T-helper 1 cell (primary cell): ENCODE measurements at regions not wholly inside any gene's neighbourhood (a gene's known extent, or its start where the extent isn't known, plus 50 kb on each side); places are given as distances from the start of the nearest gene placed in this dataset.

Experiments
- DNase-seq, 5 donors: peaks; one replicate each; pipeline ENCODE4 v3.0.0-alpha.2; 2012 to 2020

GRCh38 chr5:73338256-73339050 lies 110.1 kb downstream of the FOXD1 start:
- DNase-seq = no peak

DNA sequence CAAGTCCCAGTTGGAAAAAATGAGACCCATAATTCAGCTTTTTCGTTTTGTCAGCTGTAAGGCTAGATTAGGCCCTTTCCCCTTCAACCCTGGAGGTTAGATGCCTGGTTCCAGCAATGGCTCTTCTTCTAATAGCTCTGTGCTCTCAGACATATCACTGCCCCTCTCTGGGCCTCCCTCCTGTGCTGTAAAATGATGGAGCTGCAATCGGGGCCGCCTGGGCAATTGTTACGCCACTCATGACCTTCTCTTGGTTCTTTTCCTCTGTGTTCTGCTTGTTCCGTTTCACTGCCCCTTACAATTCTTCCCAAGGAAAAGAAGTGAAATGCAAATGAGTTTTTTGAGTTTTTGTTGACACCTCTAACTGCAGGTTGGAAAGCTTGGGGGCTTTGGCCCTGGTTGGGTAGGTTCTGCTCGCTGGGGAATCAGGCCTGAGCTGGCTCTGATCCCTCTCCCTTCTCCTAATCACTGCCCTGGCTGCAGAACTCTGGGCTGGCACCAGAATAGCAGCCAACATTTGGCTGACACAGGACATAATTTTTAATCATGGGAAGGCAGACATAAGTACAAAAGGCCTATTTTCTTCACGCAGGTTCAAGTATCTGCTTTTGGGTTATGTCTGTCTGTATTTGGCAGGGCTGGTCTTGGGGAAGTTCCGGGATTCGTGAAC lies 110.9 kb downstream of the FOXD1 start:
- DNase-seq = no peak

DNA sequence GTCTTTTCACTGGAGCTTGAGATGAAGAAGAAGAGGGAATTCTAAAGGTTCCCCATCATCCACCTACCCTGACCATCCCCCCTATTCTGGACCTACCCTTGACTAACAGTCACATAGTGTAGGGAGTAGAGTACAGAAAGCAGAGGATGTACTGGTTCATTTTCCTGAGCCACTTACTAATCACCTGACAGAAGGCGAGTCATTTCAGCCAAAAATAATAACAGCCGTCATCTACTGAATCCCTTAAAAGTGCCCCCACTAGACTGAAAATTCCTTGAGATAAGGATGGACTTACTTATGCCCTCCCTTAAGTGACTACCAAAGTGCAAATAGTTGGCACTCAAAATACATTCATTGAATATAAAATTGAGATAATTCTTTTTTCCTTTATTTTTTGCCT lies 112.2 kb downstream of the FOXD1 start:
- no peak for DNase-seq

DNA sequence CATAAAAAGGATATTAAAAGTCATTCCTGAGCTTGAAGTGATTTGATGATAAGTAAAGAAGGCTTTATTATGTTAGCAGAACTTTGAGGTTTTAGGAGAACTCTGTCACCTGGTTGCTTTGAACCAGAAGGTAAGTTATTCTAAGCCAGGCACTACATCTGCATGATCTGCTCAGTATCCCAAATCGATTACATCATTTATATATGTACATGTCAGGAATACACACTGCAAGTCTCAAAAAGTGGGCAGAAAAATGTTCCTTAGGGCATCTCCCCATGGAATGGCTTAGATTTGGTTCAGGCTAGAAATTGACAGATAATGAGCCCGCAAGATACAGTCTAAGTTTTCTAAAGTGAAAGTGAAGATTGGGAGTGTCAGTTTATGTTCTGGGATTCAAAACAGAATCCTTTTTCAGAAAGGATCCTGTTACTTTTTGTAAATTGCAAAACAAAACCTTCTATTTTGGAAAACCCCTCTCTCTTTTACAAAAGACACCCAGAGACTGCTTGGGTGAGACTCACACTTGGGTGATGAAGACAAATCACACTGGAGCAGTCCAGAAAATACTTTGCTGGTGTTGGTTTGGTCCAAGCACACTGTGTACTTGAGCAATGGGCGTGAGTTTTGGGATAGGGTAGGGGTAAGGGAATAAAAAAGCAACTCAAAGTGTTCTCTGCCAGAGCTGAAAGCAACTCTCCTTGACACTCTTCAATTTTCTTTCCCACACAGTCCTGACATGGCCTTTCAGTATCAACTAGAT lies 114.5 kb downstream of the FOXD1 start:
- no peak for DNase-seq

DNA sequence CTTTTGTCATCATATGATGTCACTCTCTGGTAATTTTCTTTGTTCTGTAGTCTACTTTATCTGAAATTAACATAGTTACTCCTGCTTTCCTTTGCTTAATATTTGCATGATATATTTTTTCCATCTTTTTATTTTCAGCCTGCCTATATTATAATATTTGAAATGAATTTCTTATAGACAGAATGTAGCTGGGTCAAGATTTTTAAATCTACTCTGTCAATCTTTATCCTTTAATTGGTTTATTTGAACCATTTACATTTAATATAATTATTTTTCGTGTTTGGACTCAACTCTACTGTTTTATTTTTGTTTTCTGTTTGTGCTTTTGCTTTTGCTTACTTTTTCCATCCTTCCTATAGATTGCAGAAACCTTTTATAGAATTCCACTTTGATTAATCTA lies 118.0 kb downstream of the FOXD1 start:
- no peak for DNase-seq

- DNase-seq = no peak
Measured at GRCh38 chr5:73328640-73329039, 119.9 kb downstream of the FOXD1 start.

- DNase-seq = no peak
Measured at GRCh38 chr5:73327908-73328455, 120.6 kb downstream of the FOXD1 start.

DNA sequence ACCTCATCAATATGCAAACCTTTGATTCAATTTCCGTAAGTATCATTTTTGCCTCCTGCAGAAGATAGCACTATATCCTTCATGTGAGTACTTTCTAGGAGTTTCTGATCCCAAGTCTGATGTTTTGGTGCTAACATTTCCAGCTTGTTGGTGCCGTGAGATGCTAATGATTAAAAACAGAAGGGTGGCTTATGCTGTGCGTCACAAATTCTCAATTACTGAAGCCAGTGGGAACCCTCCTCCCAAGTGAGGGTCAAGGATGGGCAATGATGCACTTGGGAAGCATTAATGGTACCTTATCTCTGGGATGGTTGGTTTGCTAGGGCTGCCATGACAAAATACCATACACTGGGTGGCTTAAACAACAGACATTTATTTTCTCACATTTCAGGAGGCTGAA lies 123.0 kb downstream of the FOXD1 start:
- no peak for DNase-seq

DNA sequence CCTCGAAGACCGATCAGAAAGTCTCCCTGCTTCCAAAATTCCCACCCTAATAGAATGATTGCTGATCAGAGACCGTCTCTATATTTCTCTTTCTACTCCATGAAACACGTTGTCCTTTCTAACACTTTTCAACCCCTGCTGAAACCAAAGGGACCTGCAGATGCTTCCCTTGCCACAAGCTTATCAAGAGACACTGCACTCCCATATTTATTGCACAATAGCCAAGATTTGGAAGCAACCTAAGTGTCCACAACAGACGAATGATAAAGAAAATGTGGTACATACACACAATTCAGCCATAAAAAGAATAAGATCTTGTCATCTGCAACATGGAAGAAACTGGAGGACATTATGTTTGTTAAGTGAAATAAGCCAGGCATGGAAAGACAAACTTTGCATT lies 125.1 kb downstream of the FOXD1 start:
- no peak for DNase-seq

DNA sequence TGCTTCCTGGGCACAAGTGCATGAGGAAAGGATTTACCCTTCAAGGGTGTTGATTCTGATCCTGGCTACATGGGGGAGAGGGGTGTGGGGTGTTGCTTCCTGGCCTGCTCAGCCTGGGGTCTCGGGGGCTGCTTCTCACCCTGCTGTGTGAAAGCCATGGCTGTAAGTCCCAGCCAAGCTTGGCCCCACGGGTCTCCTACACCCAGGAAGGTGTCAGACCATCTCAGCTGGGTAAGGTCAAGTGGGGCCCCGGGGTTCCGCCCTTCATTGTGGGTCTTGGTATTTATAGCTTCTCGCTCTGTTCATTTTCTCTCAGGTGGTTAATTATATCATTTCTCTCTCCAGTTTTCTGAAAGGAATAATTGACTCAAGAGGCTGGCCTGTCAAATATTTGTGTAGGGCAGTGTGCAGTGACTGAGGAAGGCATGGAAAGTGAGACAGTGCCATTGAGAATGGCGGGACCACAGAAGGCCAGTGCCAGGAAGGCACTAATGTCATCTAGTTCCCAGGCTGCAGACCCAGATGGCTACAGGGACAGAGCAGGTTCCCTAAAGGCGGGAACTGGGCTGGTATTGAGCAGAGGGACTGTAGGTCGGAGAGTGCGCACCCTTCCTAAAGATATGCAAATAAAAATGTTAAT lies 126.0 kb downstream of the FOXD1 start:
- no peak for DNase-seq

DNA sequence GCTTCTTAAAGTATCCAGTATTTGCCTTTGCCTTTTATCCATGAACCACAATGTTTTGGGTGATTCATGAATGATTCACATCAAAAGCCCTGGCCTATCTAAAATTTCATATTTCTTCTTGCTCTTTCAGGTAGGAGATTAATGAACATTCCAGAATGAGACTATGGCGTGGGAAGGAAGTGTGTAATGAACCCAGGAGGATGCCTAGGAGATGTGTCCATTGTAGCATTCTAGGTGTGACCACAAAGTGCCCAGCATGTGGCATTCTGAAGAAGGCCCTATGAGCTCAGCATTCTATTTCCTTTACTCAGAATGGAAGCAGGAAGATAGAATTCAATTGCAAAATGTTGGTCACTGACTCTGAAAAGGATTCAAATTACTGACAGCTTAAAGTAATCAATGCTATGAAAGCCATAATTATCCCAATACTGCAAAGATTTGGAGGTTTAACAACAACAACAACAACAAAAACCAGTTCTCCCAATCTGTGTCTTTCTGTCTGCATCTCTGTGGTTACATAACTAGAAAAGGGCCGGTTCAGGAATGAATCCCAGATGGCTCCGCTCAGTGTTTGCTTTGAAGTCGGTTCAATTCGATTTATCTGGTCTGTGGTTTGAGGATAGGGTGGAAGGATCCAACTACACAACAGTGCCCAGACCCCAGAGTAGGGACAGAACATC lies 126.7 kb downstream of the FOXD1 start:
- DNase-seq = no peak

DNA sequence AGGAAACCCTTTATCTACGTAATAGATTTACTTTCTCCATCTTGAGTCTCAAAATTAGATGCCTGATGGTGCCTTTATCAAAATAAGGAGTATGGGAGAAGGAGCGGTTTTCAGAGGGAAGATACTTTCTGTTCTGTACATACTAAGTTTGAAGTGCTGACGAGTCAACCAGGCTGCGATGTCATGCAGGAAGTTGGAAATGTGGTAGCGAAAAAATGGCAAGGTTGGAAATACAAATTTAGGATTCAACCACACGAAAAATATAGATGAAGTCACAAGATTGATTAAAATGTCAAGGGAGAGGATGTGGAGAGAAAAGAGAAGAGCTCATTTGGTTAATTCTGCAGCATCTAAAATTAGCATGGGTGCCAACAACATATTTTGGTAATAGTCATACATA lies 129.5 kb downstream of the FOXD1 start:
- no peak for DNase-seq

- DNase-seq = no peak
Measured at GRCh38 chr5:73318308-73318719, 130.3 kb downstream of the FOXD1 start.

DNA sequence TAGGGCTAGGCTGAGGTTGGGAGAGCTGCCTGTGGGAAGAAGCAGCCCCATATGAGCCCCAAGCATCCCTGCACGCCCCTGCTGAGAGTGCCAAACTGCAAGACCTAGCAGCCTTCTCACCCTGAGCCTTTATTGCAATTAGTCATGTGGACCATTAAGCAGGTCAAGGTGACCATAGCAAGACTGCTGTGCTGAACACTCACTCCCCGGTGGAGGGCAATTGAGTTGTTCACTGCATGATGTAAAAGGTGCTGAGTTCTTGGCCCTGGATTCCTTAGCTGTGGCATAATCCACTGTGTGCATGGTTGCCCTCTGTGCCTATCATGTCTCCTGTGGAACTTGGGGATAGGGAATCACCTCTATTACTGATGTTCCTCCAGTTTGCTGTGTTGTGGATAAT lies 131.1 kb downstream of the FOXD1 start:
- DNase-seq = no peak

- DNase-seq = no peak
Measured at GRCh38 chr5:73314395-73315257, 134.0 kb downstream of the FOXD1 start.

- DNase-seq = no peak
Measured at GRCh38 chr5:73312872-73313510, 135.6 kb downstream of the FOXD1 start.

DNA sequence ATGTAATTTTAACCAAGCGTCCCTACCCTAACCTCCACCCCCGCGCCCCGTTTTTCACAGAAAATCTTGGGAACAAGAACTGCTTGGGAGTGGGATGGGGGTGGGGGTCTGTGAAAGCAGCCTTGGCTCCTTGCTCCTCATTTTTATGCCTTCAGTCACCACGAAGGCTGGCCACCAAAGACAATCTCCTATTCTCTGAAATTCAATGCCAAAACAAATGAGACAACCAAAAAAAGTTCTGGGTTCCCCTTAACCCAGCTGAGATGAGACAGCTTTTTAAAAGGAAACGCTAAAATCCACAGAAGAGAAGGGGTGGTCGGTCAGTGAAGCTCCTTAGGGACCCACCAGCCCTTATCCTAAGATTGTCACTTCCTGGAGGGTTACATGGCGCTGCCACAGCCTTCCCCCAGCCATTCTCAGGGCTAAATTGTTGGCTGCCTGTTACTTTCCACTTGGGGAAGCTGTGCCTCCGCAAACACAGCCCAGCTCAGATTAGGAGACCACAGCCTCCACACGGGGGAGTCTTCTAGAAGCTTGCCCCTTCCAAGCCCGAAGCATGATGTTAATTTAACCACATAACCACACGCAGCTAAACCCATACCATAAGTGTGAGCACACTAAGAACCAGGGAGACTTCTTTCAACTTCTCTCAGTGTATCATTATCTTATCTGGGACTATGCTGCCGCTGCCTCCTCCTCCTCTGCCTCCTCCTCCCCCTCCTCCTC lies 136.3 kb downstream of the FOXD1 start:
- peak in 1 of 5 donors; percentile 13 for DNase-seq

DNA sequence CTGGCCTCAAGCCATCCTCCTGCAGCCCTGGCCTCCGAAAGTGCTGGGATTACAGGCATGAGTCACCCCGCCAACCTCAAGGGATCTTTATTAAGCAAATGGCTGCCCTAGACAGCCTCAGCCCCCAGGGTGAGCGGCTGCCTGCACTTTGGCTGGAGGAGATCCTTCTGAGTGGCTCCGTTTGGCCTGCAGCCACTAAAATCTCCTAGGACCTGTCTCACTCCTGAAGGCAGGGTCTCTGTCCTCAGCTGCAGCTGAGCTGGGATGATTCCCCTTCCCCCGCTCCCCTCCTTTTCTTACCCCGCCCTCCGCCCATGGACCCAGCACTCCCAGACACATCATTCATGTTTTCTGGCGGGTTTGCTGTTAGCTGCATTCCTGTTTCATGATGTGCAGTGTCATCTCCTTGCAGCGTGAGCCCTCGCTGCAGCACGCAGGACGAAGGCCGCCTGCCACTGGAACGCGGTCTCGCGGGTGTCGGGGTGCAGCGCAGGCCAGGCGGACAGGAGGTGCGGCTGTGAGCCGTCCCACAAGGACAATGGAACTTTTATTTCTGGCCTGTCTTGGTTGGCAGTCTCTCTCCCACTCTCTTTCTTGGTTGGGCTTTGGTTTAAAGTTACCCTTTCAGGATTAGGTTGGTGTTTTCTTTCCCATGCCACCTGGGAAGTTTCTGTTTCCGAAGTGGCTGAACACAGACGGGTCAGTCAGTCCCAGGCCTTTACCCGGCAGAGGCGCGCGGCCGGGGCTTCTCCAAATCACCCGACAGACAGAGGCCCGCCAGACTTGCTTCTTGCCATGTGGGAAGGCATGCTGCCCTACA lies 137.1 kb downstream of the FOXD1 start:
- DNase-seq = no peak
